T-helper 22 cell (primary cell): ENCODE measurements at regions not wholly inside any gene's neighbourhood (a gene's known extent, or its start where the extent isn't known, plus 50 kb on each side); places are given as distances from the start of the nearest gene placed in this dataset.

ENCODE experiments used
- DNase-seq: peaks from one replicate; pipeline ENCODE4 v3.0.0-alpha.2; 2020; ENCODE audit warnings: low read depth

DNA sequence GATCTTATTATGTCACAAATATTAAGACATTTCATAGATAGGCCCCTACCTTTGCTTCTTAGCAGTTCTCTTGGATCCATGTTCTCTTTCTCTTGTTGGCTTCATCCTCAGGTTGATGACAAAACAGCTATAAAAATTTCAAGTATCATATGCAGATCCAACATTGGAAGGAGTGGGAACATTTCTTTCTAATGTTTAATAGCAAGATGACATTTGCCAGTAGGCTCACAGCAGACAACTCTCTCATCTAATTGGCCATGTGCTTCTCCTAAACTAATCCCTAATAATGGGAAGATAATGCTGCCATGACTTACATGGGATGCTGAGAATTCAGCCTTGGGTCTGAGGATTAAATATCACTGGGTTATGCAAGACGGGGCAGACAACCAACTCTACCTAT, 485.5 kb upstream of the SEMA6A start:
- DNase-seq: no peak

DNA sequence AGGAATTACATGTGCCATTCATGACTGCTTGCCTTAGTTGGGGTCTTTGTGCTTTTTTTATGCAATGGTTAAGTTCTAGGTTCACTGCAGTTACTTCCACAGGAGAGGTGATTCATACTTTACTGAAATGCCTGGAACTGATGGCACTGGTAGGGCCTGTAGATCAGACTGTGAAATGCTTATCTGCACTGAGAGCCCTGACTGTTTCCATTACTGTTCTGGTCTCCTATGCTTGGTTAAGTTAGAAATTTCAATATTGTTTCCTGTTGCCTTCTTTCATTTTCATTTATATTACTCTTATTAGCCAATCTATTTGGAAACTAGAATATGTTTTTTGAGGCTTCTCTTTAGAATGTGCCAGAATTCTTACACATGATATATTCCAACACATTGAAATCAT, 484.1 kb upstream of the SEMA6A start:
- no peak for DNase-seq

DNA sequence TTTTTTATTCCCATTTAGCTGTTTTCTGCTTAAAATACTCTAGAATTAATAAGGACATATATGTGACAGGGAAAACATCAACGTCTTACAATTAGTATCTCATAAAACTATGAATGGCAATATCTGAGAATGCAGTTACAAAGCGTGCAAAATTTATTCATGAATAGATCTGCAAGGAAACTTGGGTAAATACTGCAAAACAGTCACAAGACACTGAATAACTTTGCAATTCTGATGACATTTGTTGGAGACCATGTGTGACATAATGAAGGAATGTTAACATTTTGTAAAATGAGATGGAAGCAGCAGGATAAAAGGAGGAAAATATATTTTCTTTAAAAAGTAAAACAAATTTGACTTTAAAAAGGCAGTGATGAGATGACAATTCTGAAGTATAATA, 480.9 kb upstream of the SEMA6A start:
- DNase-seq: no peak

DNA sequence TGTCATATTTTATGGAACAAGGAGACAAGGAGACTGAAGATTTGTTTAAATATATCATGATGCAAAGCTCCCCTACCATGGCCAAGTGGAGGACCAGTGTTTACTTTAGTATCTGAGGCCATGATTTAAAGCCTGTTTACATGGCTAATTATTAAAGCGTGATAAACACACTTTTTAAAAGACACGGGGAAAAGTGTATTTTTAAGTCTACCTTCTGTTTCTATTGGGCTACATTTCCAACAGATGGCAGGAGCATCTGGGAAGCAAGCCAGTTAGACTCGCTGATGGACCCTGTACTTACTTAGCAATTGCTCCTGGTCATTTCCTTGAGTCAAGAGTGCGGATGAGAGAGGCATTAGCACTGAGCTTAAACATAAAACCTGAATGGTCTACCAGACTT, 480.3 kb upstream of the SEMA6A start:
- no peak for DNase-seq

DNA sequence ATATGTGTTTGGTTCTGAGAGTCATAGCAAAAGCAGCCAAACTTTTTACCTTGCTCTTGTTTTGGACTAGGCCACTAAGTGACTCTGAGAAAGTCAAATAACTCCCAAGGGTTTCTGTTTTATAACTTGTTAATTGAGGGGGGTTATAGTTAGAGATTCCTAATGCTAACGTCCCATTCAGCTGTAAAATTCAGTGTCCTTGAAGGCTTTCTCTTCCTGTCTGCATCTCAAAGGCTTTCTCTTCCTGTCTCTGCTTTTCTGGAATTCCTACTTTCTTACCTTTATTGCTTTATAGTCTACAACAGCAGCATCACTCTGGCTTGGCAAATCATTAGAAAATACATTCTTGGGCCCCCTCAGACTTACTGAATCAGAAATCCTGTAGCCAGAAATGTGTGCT, 479.5 kb upstream of the SEMA6A start:
- no peak for DNase-seq

DNA sequence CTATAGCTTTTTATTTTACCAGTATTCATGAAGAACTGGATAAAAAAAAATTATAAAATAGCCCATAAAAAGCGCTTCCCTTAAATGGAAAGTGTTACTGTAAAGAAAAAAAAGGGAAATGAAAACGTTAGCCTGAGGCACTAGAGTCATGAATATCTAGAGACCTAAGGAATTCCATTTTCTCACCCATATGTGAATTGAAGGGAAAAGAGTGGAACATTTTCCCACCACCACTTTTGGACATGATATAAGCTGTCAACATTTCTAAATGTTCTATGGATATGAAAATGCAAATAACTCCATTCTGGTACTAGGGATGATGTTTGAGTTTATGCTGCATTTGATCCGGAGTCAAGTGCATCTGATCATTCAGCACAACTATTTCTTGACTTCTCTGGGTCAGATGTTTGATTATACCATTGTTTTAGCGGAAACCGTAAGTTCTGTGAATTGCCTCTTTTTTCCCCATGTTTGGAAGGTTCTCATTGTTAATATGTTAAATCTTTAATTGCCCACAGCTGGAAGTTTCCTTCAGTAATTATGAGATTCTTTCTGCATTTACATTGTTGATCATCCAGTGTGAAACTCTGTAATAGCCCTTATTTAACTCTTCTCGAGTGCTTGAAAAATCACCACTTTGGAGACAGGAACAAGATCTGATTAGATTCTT, 467.4 kb upstream of the SEMA6A start:
- DNase-seq: no peak

DNA sequence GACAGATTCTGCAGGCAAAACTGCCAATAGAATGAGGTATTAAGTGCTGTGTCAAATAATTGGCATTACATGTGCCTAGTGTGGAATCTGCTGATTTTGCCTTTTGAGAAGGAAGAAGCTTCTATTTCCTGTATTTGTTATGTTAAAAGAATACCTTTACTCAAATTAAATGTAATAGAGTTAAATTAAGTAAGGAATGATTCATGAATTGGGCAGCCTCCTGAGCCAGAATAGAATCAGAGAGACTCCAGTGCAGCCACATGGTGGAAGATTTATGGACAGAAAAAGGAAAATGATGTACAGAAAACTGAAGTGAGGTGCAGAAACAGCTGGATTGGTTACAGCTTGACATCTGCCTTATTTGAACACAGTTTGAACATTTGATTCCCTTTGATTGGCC, 464.4 kb upstream of the SEMA6A start:
- DNase-seq: no peak

DNA sequence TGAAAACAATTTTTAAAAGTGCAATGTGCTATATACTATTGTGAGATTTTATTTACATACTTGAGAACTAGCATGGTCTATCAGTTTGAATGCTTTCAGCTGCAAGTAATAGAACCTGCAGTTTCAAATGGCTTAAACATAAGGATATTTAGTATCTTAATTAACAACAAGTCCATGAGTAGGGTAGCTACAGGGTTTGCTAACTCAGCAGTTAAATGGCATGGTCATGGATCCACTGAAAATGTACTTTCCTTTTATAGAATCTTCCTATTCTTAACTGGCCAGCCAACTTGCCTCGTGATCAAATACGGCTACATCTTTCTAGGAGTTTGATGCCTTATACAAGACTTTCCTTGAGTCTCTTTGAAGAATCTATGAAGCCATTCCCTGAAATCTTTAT, 452.8 kb upstream of the SEMA6A start:
- DNase-seq: no peak

DNA sequence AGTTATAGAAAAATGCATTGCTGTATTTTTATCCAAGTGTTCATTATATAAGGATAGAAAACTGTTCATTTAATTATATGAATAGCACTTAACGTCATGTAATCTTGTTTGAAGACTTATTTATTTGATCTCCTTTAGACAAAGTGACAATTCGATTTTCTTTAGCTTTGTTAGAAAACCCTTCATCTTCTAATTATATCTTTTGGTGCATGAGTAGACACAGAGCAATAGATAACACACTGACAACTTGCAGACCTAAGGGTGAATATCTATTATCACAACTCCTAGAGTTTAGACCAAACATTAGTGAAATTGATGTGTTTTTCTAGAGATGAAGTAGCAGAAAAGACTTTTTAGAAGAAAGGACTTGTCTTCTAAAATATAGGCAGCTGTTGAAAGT, 446.4 kb upstream of the SEMA6A start:
- no peak for DNase-seq

DNA sequence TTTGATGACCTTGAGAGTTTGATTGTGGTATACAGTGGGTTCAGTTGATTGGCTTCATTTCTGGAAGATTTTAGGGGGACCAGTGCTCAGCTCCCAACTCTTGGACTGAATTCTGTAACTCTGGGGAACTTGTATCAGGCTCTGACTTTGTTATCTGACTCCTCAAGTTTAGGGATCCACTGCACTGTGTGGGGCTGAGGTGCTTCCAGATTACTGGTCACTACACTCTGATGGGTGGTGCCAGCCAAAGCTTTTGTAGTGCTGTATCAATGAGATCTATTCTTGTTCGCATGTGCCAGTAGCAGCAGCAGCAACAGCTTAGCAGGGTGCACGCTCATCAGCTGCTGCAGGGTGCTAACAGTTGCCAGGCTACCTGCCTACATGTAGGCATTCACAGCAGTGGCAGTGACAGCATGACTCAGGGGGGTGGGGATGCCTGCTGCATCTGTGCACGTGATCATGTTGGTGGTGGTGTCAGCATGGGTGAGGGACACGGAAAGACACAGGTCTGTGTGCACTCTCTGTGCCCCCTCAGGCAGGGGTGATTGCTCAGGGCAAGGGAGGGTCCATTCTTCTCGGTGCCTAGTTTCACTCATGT, 438.8 kb upstream of the SEMA6A start:
- DNase-seq: no peak

DNA sequence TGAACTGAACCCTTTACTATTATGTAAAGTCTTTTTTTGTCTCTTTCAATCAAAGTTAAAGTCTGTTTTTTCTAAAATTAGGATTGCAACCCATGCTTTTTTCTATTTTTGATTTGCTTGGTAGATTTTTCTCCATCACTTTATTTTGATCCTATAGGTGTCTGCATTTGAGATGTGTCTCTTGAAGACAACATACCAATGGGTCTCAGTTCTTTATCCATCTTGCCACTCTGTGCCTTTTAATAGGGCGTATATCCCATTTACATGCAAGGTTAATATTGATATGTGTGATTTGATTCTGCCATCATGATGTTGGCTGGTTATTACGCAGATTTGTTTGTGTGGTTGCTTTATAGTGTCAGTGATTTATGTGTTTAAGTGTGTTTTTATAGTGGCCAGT, 436.0 kb upstream of the SEMA6A start:
- DNase-seq: no peak

DNA sequence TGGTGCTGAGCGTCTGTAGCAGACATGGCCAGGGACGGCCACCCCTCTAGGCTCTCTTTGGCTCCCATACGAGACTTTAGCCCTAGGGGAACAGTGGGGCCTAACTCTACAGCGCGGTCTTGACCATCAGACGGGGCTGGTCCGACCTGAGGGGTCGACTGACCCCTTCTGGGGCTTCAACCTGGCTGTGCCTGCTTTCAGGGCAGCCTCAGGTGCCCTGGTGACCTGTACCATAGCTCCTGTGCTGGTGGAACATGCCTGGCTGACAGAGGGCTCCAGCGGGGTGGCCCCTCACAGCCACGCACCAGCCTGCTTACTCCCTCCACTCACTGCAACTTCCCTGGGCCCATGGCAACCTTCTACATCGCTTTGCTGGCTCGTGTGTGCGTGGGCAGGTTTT, 423.4 kb upstream of the SEMA6A start:
- DNase-seq: no peak

DNA sequence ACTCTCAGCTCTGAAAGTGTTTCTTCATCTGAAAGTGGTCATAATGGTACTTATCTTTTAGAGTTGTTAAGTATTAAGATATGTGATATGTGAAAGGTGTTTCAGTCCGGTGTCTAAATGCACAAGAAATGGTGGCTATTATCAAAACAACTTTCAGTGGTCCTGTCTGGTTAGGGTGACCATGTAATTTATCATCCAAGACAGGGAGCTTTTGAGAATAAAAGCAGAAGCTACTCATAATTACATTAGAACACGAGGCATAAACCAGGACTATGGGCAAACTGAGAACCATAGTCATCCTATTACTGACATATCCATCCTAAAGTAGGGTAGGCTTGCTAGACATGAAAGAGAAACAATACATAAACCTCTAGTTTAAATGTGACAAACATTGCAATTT, 418.1 kb upstream of the SEMA6A start:
- no peak for DNase-seq

DNA sequence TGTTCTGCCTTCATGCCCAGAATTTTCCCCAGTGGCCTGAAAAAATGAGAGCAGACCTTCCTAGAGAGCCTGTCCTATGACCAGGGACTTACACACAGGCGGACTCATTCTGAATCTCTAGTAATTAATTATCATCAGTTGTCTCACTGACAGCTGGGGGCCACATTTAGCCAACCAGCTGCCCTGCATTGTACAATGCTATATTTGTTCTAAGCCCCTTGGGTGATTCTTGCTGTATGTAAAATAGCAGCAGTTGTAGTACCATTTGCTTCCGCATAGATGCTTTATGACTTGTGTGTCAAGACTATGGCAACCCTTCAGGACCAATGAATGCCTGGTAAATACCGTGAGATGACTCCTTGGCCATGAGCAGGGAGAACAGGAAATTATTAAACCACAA, 415.4 kb upstream of the SEMA6A start:
- no peak for DNase-seq

DNA sequence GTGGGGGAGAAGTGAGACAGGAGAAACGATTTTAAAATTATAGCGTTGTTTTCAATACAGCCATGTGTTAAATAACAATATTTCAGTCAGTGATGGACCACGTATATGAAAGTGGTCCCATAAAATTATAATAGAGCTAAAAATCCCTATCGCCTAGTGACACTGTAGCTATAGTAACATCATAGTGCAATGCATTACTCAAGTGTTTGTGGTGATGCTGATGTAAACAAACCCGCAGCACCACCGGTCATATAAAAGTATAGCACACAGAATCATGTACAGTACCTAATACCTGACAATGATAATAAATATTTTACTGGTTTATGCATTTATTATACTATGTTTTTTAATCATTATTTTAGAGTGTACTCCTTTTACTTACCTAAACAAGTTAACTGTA, 407.4 kb upstream of the SEMA6A start:
- no peak for DNase-seq

DNA sequence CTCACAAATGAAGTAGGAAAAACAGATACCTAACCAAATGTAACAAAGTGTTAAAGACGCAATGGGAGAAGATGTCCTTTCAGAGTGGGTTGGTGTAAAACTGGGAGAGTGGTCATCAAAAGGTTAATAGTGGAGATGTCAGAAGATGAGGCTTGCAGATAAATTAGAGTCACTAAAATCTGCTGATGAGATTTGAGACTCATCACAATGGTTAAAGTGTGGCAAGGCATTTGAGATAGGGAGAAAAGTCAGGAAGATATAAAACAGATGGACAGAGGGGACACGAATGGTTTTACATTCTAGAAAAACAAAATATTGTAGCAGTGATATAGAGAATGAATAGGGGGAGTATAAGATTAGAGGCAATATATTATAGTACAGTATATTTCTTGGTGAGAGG, 406.0 kb upstream of the SEMA6A start:
- DNase-seq: no peak

DNA sequence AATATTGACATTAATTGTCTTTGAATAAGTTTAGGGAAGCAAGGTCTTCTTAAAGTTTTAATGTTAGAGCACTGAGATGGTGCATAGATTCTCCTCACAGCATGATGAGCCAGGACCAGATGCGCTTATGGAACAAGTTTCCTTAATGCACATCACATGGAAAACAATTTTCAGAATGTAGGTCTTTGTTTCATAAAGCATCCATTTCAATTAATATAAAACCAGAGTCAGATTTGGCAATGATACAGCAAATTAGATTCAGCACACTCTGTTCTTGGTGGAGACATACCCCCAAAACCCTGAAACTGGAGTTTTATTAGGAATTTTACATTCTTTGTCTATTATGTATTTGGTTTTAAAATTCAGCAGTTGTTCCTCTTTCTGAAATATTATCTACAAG, 402.1 kb upstream of the SEMA6A start:
- no peak for DNase-seq

DNA sequence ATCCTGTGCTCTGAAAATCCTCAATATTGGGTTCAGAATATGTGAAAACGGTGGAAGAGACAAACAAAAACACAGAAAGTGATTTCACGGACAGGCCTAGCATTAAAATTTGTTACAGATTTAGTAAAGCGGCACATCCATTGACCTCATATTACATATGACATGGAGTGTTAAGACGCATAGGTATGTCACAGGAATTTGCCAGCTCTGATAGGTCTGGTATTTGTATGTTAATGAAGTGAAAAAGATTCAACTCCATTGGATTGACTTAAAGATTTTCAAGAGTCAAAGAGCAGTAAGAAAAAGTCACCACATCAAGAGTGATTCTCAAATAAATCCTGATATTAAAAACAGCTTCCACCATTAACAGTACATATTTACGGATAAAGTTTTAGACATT, 396.5 kb upstream of the SEMA6A start:
- DNase-seq: no peak

DNA sequence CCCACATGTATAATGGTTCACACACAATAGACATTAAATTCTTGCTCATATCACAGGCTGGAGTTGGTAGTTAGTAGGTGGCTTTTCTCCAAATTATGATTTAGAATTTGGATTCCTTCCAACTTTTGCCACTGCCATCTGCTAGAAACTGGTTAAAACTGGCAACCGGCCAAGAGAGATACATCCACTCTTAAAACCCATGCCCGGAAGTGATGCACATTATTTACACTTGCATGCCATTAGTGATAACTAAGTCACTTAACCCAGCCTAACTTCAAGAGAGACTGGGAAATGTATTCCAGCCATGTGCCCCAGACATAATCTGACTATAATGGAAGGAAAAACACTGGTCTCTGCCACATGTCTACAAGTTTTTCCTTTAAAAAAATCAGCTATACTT, 395.7 kb upstream of the SEMA6A start:
- DNase-seq: no peak

DNA sequence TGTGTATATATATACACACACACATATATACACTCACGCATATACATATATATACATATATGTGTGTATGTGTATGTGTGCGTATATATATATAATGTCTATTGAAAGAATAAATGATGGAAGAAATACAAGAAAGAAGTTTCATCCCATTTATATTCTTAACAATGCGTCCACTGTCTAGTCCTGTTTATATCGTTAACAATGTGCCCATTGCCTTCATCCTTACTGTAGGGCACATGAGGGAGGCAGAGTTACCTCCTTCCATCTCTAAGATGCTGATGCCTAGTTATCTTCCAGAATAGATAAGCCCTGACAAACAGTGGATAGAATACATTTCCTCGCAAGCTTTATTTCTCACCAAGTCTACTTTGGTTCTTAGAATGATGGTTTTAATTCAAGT, 389.8 kb upstream of the SEMA6A start:
- no peak for DNase-seq

DNA sequence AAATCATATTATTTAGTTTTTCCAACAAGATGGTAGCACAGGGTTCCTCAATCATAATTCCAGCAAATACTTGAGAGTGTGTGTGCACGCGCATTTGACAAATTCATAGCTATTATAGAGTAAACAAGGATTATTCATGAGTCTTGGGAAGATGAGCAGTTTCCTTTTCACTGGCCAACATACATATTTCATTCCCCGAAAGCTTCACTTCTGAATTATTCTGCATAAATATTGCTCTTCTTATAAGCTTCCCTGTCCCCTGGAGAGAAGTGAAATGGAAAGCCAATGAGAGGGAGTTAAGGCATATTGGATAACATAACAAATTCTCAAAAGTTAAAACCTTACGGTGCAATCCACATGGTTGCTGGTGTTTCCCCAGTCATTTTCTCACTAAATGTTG, 386.4 kb upstream of the SEMA6A start:
- no peak for DNase-seq

DNA sequence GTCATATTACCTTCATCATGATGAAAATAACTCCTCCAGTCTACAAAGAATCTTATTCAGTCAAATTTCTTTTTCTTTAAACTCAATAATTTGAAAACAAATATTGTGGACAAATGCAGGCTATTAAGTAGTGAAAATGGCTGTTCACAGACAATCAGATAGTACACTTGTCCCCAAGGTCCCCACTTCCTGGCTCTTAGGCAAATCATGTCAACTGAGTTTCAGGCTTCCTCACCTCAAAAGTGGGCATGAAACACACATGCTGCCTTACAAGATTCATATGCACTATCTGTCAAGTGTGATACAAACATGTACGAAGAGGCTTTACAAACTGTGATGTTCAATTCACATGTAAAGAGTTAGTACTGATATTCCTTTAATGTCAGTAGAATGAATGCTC, 385.2 kb upstream of the SEMA6A start:
- no peak for DNase-seq

DNA sequence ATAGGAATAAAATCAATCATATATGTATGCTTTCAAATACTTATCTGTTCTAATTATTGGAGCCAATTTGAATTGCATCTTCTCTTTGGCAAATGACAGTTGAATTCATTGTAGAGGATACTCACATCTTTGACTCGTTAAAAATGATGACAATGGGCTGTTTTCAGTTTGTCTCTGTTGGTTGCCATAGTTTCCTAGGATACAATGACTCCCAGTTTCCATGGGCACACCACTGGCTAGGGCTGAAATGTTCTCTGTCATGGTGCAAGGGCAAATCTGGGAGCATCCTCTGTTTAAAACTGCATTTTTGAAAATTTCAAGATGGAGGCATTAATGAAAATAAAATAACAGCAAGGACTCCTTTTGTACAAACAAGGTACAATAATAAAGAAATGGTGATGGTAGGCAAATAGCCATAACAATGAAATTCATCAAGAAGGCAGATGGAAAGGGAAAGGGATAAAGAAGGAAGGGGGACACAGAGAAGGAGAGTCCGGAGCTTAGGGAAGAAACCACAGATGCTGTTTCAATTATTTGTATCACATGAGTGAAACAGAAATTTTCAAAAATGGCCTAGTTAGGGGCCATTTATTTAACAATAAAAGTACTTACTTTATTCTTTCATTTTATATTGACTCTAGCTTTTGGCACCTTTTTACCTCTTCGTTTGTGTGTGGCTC, 378.8 kb upstream of the SEMA6A start:
- DNase-seq: no peak

DNA sequence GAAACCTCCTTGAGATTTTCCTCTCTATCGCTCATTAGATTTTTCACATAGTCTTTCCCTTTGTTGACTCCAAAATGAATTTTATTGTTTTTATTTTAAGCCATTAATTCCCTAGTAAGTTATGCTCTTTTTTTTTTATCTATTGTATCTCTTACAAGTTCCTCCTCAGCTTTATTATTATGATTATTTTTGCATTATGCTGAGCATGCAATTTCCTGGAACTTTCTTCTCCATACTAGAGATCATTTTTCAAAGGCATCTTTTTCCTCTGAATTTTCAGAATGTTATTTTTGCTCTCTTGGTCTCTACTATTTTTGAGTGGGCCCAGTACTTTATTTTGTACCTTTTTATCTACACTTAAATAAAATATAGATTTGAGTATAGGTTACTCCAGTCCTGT, 376.6 kb upstream of the SEMA6A start:
- DNase-seq: no peak
